Upper lobe of left lung (tissue), 6 donors: ENCODE measurements at regions not wholly inside any gene's neighbourhood (a gene's known extent, or its start where the extent isn't known, plus 50 kb on each side); places are given as distances from the start of the nearest gene placed in this dataset.

Source experiments
- ATAC-seq, 2 donors: fragments of 200-7000 bp; cut with Tn5 transposase; one replicate each; pipeline ENCODE4 v1.9.1; 2022; ENCODE audit warnings: mild to moderate bottlenecking in 2 of 2, moderate library complexity in 2 of 2; ENCODE audit not compliant: low FRiP score in 2 of 2
- DNase-seq, 2 donors: peaks; one replicate each; pipeline ENCODE4 v3.0.0-alpha.2; 2019 to 2020
- H3K27ac ChIP-seq, 4 donors: fragments of 200-600 bp; sonication (generic); one replicate each; pipeline ENCODE4 v1.5.1; 2016 to 2019
- H3K27me3 ChIP-seq, 4 donors: fragments of 200-600 bp; sonication (generic); one replicate each; pipeline ENCODE4 v1.5.1; 2017 to 2019
- H3K36me3 ChIP-seq, 4 donors: fragments of 200-600 bp; sonication (generic); one replicate each; pipeline ENCODE4 v1.5.1; 2016 to 2019
- H3K4me1 ChIP-seq, 4 donors: fragments of 200-600 bp; sonication (generic); one replicate each; pipeline ENCODE4 v1.5.1; 2018 to 2019
- H3K4me3 ChIP-seq, 4 donors: fragments of 200-600 bp; sonication (generic); one replicate each; pipeline ENCODE4 v1.5.1; 2017 to 2019; ENCODE audit warnings: mild to moderate bottlenecking in 2 of 4, moderate library complexity in 1 of 4
- H3K9me3 ChIP-seq, 4 donors: fragments of 200-600 bp; sonication (generic); one replicate each; pipeline ENCODE4 v1.5.1; 2018 to 2019
- CTCF ChIP-seq, 6 experiments: fragments of 450-650 bp in 4 of 6; fragments of 200-600 bp in 2 of 6; sonication (generic) in 2 of 6; IDR thresholded peaks; one replicate each; pipeline ENCODE4 v1.5.1; 2016 to 2019; ENCODE audit warnings: antibody characterized with exemption in 6 of 6
- EP300 ChIP-seq, 4 donors: sonication (generic); formaldehyde crosslinking; IDR thresholded peaks; one replicate each; pipeline ENCODE4 v1.5.1; 2017; ENCODE audit warnings: antibody characterized with exemption in 4 of 4, control low read depth in 2 of 4
- POLR2A ChIP-seq, 4 donors: fragments of 450-650 bp; IDR thresholded peaks; one replicate each; pipeline ENCODE4 v1.5.1; 2016 to 2017; ENCODE audit warnings: antibody characterized with exemption in 4 of 4, mild to moderate bottlenecking in 2 of 4
- POLR2AphosphoS5 ChIP-seq, 2 donors: sonication (generic); formaldehyde crosslinking; IDR thresholded peaks; one replicate each; pipeline ENCODE4 v1.5.1; 2017; ENCODE audit warnings: antibody characterized with exemption in 2 of 2
- WGBS, 2 donors: methylation state at CpG; one replicate each; pipeline ENCODE4 v1.1.5; 2017 to 2018; 5-methylcytosine and 5-hydroxymethylcytosine counted together
- donor health status: DM: no; HTN: no; CAD: no; lungs with moderate emphysema.
- donor health status: DM: no; HTN: yes; CAD: no; lungs with severe emphysema.

- Histone ChIP-seq H3K36me3 (no peaks in the 10 kb centered on the region), H3K9me3 (no peaks in the 10 kb centered on the region), H3K4me1 (no peaks in the 10 kb centered on the region), H3K4me3 (no peak overlapping the region), H3K27me3 (no peaks in the 10 kb centered on the region), H3K27ac (no peak overlapping the region)
- TF ChIP-seq EP300 (IDR thresholded peaks at IDR 0.05) (no peak), POLR2A (IDR thresholded peaks at IDR 0.05) (no peak), POLR2AphosphoS5 (IDR thresholded peaks at IDR 0.05) (no peak), CTCF (IDR thresholded peaks at IDR 0.05) (no peak)
- DNase-seq, result no peak
- no peak for ATAC-seq
- 91 to 100% methylated on average over 1 of the region's 1 CpG for WGBS, 2 donors
These were observed 415.6 kb downstream of the OXSM start for GRCh38 chr3:26205475-26205874.

GRCh38 chr3:26208201-26208600, 414.4 kb upstream of the LRRC3B start:
- WGBS, 2 donors, result 85 to 95% methylated on average over 4 of the region's 4 CpGs
- no peak overlapping the region for H3K27ac ChIP-seq
- ATAC-seq, result no peak

GRCh38 chr3:26229801-26230200, 392.8 kb upstream of the LRRC3B start:
- Histone ChIP-seq H3K4me1 (no peaks in the 10 kb centered on the region), H3K27me3 (no peaks in the 10 kb centered on the region), H3K27ac (no peak overlapping the region), H3K4me3 (no peak overlapping the region), H3K36me3 (no peaks in the 10 kb centered on the region), H3K9me3 (no peaks in the 10 kb centered on the region)
- TF ChIP-seq POLR2A (IDR thresholded peaks at IDR 0.05), result no peak
- no peak for TF ChIP-seq EP300 (IDR thresholded peaks at IDR 0.05)
- TF ChIP-seq POLR2AphosphoS5 (IDR thresholded peaks at IDR 0.05), result no peak
- TF ChIP-seq CTCF (IDR thresholded peaks at IDR 0.05), result no peak
- 69 to 75% methylated on average over 2 of the region's 2 CpGs for WGBS, 2 donors
- ATAC-seq (no peak), DNase-seq (no peak)

More at GRCh38 chr3:26208201-26208600, 414.4 kb upstream of the LRRC3B start:
- Histone ChIP-seq H3K36me3 (no peaks in the 10 kb centered on the region), H3K4me3 (no peak overlapping the region), H3K4me1 (no peaks in the 10 kb centered on the region), H3K9me3 (no peaks in the 10 kb centered on the region), H3K27me3 (no peaks in the 10 kb centered on the region)
- TF ChIP-seq CTCF (IDR thresholded peaks at IDR 0.05) (no peak), POLR2A (IDR thresholded peaks at IDR 0.05) (no peak), EP300 (IDR thresholded peaks at IDR 0.05) (no peak), POLR2AphosphoS5 (IDR thresholded peaks at IDR 0.05) (no peak)
- DNase-seq, result no peak

GRCh38 chr3:26233374-26233773, 389.2 kb upstream of the LRRC3B start:
- Histone ChIP-seq H3K27me3 (no peaks in the 10 kb centered on the region), H3K9me3 (peaks cover 0 to 4% (median 0%) of the 10 kb centered on the region in 4 donors), H3K4me1 (no peaks in the 10 kb centered on the region), H3K36me3 (no peaks in the 10 kb centered on the region), H3K27ac (no peak overlapping the region), H3K4me3 (no peak overlapping the region)
- ATAC-seq (no peak), DNase-seq (no peak)
- 89 to 90% methylated on average over 4 of the region's 4 CpGs for WGBS, 2 donors
- TF ChIP-seq CTCF (IDR thresholded peaks at IDR 0.05), result no peak
- TF ChIP-seq POLR2AphosphoS5 (IDR thresholded peaks at IDR 0.05), result no peak
- no peak for TF ChIP-seq EP300 (IDR thresholded peaks at IDR 0.05)
- TF ChIP-seq POLR2A (IDR thresholded peaks at IDR 0.05), result no peak

- no peak for TF ChIP-seq POLR2A (IDR thresholded peaks at IDR 0.05)
- no peak for TF ChIP-seq CTCF (IDR thresholded peaks at IDR 0.05)
- TF ChIP-seq POLR2AphosphoS5 (IDR thresholded peaks at IDR 0.05), result no peak
- no peak for TF ChIP-seq EP300 (IDR thresholded peaks at IDR 0.05)
- Histone ChIP-seq H3K36me3 (no peaks in the 10 kb centered on the region), H3K4me1 (no peaks in the 10 kb centered on the region), H3K27me3 (no peaks in the 10 kb centered on the region), H3K9me3 (peaks cover 0 to 4% (median 0%) of the 10 kb centered on the region in 4 donors), H3K27ac (no peak overlapping the region), H3K4me3 (no peak overlapping the region)
- ATAC-seq (no peak), DNase-seq (no peak)
- 24 to 28% methylated on average over 2 of the region's 2 CpGs for WGBS, 2 donors
These were observed 386.0 kb upstream of the LRRC3B start for GRCh38 chr3:26236531-26236930.
